H9 (cell line): ENCODE measurements at regions not wholly inside any gene's neighbourhood (a gene's known extent, or its start where the extent isn't known, plus 50 kb on each side); places are given as distances from the start of the nearest gene placed in this dataset.

Experiments used
- DNase-seq: peaks from one replicate; pipeline ENCODE4 v3.0.0-alpha.2; 2017
- H2AFZ ChIP-seq: one replicate; pipeline ENCODE4 v1.6.1; 2013; ENCODE audit warnings: mild to moderate bottlenecking, low read length, control low read depth, moderate library complexity
- H2AK5ac ChIP-seq: 2 replicates; pipeline ENCODE4 v1.6.1; 2013; ENCODE audit warnings: low read length, control low read depth, mixed read lengths; ENCODE audit not compliant: insufficient read length
- H2BK120ac ChIP-seq: one replicate; pipeline ENCODE4 v1.6.1; 2013; ENCODE audit warnings: low read depth, mild to moderate bottlenecking, low read length, control low read depth, inconsistent platforms; ENCODE audit not compliant: poor library complexity, severe bottlenecking
- H2BK12ac ChIP-seq: 2 replicates; pipeline ENCODE4 v1.6.1; 2013; ENCODE audit warnings: low read length, control low read depth, mixed read lengths, low read depth; ENCODE audit not compliant: insufficient read length
- H2BK15ac ChIP-seq: 2 replicates; pipeline ENCODE4 v1.6.1; 2013; ENCODE audit warnings: low read depth, low read length, control low read depth
- H2BK20ac ChIP-seq: one replicate; pipeline ENCODE4 v1.6.1; 2013; ENCODE audit warnings: low read depth, mild to moderate bottlenecking, low read length, control low read depth, inconsistent platforms; ENCODE audit not compliant: poor library complexity, severe bottlenecking
- H2BK5ac ChIP-seq: 2 replicates; pipeline ENCODE4 v1.6.1; 2013; ENCODE audit warnings: low read length, control low read depth, mixed read lengths; ENCODE audit not compliant: insufficient read length
- H3K14ac ChIP-seq: 2 replicates; pipeline ENCODE4 v1.6.1; 2013; ENCODE audit warnings: low read length, control low read depth; ENCODE audit not compliant: insufficient read depth
- H3K18ac ChIP-seq: 2 replicates; pipeline ENCODE4 v1.6.1; 2013; ENCODE audit warnings: low read depth, mild to moderate bottlenecking, mixed read lengths, low read length, control low read depth; ENCODE audit not compliant: insufficient read length
- H3K23ac ChIP-seq: 2 replicates; pipeline ENCODE4 v1.6.1; 2013; ENCODE audit warnings: low read length, control low read depth, mixed read lengths, low read depth; ENCODE audit not compliant: insufficient read length
- H3K23me2 ChIP-seq: 2 replicates; pipeline ENCODE4 v1.6.1; 2013; ENCODE audit warnings: low read depth, mild to moderate bottlenecking, mixed read lengths, low read length, control low read depth; ENCODE audit not compliant: insufficient read length, poor library complexity, severe bottlenecking
- H3K27ac ChIP-seq: 2 replicates; pipeline ENCODE4 v1.5.1; 2013; ENCODE audit warnings: low read length, control low read depth, mixed read lengths, low read depth; ENCODE audit not compliant: insufficient read length
- H3K27me3 ChIP-seq: 2 replicates; pipeline ENCODE4 v1.6.1; 2013; ENCODE audit warnings: low read length, control low read depth, inconsistent platforms; ENCODE audit not compliant: insufficient read depth
- H3K4ac ChIP-seq: 2 replicates; pipeline ENCODE4 v1.6.1; 2013; ENCODE audit warnings: low read depth, mild to moderate bottlenecking, control low read depth, inconsistent platforms, low read length, moderate library complexity
- H3K4me1 ChIP-seq: 2 replicates; pipeline ENCODE4 v1.6.1; 2013; ENCODE audit warnings: low read length, control low read depth, inconsistent platforms; ENCODE audit not compliant: insufficient read depth
- H3K4me2 ChIP-seq: 2 replicates; pipeline ENCODE4 v1.6.1; 2013; ENCODE audit warnings: low read length, control low read depth, mixed read lengths; ENCODE audit not compliant: insufficient read length, insufficient read depth
- H3K56ac ChIP-seq: 2 replicates; pipeline ENCODE4 v1.6.1; 2013; ENCODE audit warnings: low read depth, mild to moderate bottlenecking, mixed read lengths, low read length, control low read depth; ENCODE audit not compliant: insufficient read length
- H3K79me1 ChIP-seq: 2 replicates; pipeline ENCODE4 v1.6.1; 2013; ENCODE audit warnings: low read depth, mild to moderate bottlenecking, moderate library complexity, low read length, control low read depth, inconsistent platforms; ENCODE audit not compliant: insufficient read depth, poor library complexity, severe bottlenecking
- H3K79me2 ChIP-seq: 2 replicates; pipeline ENCODE4 v1.6.1; 2013; ENCODE audit warnings: low read length, control low read depth, inconsistent platforms; ENCODE audit not compliant: insufficient read depth
- H3K9ac ChIP-seq: 2 replicates; pipeline ENCODE4 v1.6.1; 2013; ENCODE audit warnings: low read length, control low read depth, mixed read lengths; ENCODE audit not compliant: insufficient read length; ENCODE audit errors: extremely low read depth
- H3K9me3 ChIP-seq: one replicate; pipeline ENCODE4 v1.6.1; 2013; ENCODE audit warnings: low read depth, low read length, inconsistent platforms; ENCODE audit not compliant: control insufficient read depth
- H3T11ph ChIP-seq: one replicate; pipeline ENCODE4 v1.6.1; 2013; ENCODE audit warnings: mild to moderate bottlenecking, low read length, control low read depth, inconsistent platforms
- H4K20me1 ChIP-seq: one replicate; pipeline ENCODE4 v1.6.1; 2013; ENCODE audit not compliant: control insufficient read depth, insufficient read length, insufficient read depth
- H4K5ac ChIP-seq: 2 replicates; pipeline ENCODE4 v1.6.1; 2013; ENCODE audit warnings: low read depth, mild to moderate bottlenecking, mixed read lengths, low read length, control low read depth; ENCODE audit not compliant: insufficient read length
- H4K8ac ChIP-seq: replicated peaks from 2 replicates; pipeline ENCODE4 v1.6.1; 2013; ENCODE audit warnings: low read length, control low read depth, mixed read lengths, low read depth; ENCODE audit not compliant: insufficient read length
- H4K91ac ChIP-seq: 2 replicates; pipeline ENCODE4 v1.6.1; 2013; ENCODE audit warnings: low read depth, mild to moderate bottlenecking, moderate library complexity, mixed read lengths, low read length, control low read depth; ENCODE audit not compliant: insufficient read length
- H3K27ac Mint-ChIP-seq, 3 experiments: 2 replicates in 2 of 3; 3 replicates in 1 of 3; pipeline ENCODE4 v1.8.0; 2020 to 2021; ENCODE audit warnings: mixed read lengths in 3 of 3, mild to moderate bottlenecking in 1 of 3, moderate library complexity in 1 of 3
- H3K27me3 Mint-ChIP-seq: 2 replicates; pipeline ENCODE4 v1.8.0; 2021; ENCODE audit warnings: low read depth, mild to moderate bottlenecking, moderate library complexity, mixed read lengths
- H3K36me3 Mint-ChIP-seq, 3 experiments: 2 replicates in 2 of 3; 3 replicates in 1 of 3; pipeline ENCODE4 v1.8.0; 2020 to 2021; ENCODE audit warnings: low read depth in 3 of 3, mixed read lengths in 3 of 3; ENCODE audit not compliant: insufficient read depth in 1 of 3
- H3K4me1 Mint-ChIP-seq, 2 experiments: 2 replicates each; pipeline ENCODE4 v1.8.0; 2020; ENCODE audit warnings: mixed read lengths in 2 of 2
- H3K4me3 Mint-ChIP-seq, 2 experiments: 2 replicates in 1 of 2; 3 replicates in 1 of 2; pipeline ENCODE4 v1.8.0; 2020 to 2021; ENCODE audit warnings: mild to moderate bottlenecking in 2 of 2, mixed read lengths in 2 of 2, moderate library complexity in 1 of 2
- H3K9me3 Mint-ChIP-seq, 2 experiments: 2 replicates in 1 of 2; 3 replicates in 1 of 2; pipeline ENCODE4 v1.8.0; 2020; ENCODE audit warnings: mild to moderate bottlenecking in 2 of 2, mixed read lengths in 2 of 2, moderate library complexity in 1 of 2
- CTCF ChIP-seq: fragments of 200-600 bp; sonication (generic); conservative IDR thresholded peaks from 3 replicates; pipeline ENCODE4 v1.8.0; 2021; ENCODE audit warnings: antibody characterized with exemption, mild to moderate bottlenecking
- WGBS: extraction: QIAGEN DNeasy Blood & Tissue Kit; methylation state at CpG from one replicate; pipeline ENCODE4 v1.1.7; 2013; ENCODE audit warnings: missing lambda C conversion rate, low lambda C conversion rate, mixed read lengths; ENCODE audit not compliant: insufficient read length; ENCODE audit errors: extremely low coverage; 5-methylcytosine and 5-hydroxymethylcytosine counted together

GRCh38 chr2:190767821-190768220, 112.8 kb upstream of the GLS start:
- Histone ChIP-seq H4K5ac (no peak overlapping the region), H3K56ac (no peak overlapping the region), H3K79me1 (no peaks in the 10 kb centered on the region), H3K23me2 (no peaks in the 10 kb centered on the region), H3K4me2 (no peak overlapping the region), H3K4me1 (no peaks in the 10 kb centered on the region), H3K14ac (no peak overlapping the region), H3K79me2 (no peaks in the 10 kb centered on the region), H2BK120ac (no peak overlapping the region), H2AFZ (no peak overlapping the region), H3K4ac (no peak overlapping the region), H4K8ac (no peak overlapping the region), H2BK12ac (no peak overlapping the region), H2AK5ac (no peak overlapping the region), H3K23ac (no peak overlapping the region), H3T11ph (no peak overlapping the region), H2BK5ac (no peak overlapping the region), H4K91ac (no peak overlapping the region), H3K27ac (no peak overlapping the region), H2BK15ac (no peak overlapping the region), H4K20me1 (no peaks in the 10 kb centered on the region), H3K9me3 (no peaks in the 10 kb centered on the region), H2BK20ac (no peak overlapping the region), H3K27me3 (no peaks in the 10 kb centered on the region), H3K18ac (no peak overlapping the region), H3K9ac (no peak overlapping the region)
- no peak overlapping the region for H3K27ac Mint-ChIP-seq
- peaks cover 2% of the 10 kb centered on the region; the same call in 1 of the 2 replicates for H3K27me3 Mint-ChIP-seq
- peaks cover 4 to 8% of the 10 kb centered on the region in 2 experiments; a peak in 3 of 4 replicates for H3K4me1 Mint-ChIP-seq
- no peaks in the 10 kb centered on the region for H3K36me3 Mint-ChIP-seq
- no peaks in the 10 kb centered on the region for H3K9me3 Mint-ChIP-seq
- no peak for TF ChIP-seq CTCF
- no peak overlapping the region for H3K4me3 Mint-ChIP-seq
- no peak for DNase-seq
- no CpG with 5 or more reads among the region's 3 CpGs for WGBS
